ENCODE measurements at regions not wholly inside any gene's neighbourhood (a gene's known extent, or its start where the extent isn't known, plus 50 kb on each side); places are given as distances from the start of the nearest gene placed in this dataset.

DNA sequence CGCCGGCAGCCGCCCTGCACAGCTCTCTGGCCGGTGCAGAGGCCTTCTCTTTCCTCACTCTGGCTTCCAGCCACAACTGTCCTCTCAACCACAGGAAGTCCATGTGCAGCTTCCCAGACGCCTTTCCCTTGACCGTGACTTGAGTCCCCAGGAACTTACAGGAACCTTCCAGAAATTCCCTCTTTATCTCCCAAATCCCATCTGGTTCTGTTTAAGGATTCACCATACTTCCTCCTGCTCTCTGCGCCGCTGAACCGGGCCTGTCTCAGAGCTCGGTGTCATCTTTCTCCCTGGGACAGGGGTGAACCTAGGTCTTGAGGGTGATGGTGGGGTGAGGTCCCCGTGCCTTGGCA lies 65.2 kb upstream of the ZNF469 start:
- H3K27ac ChIP-seq (ENCODE audit: insufficient read depth, low read depth, low read length), result no peak overlapping the region
- no peak for TF ChIP-seq POLR2A (IDR thresholded peaks at IDR 0.05; ENCODE audit: low read depth, low read length)
- DNase-seq (ENCODE audit: low read depth, low spot score), result no peak
- H3K36me3 ChIP-seq (ENCODE audit: control insufficient read depth in 2 of 2, extremely low read depth in 1 of 2, insufficient read depth in 2 of 2, low read length in 2 of 2), result no peaks in the 10 kb centered on the region
- BruUV-seq (replicated peaks), result no TSS peak
- peaks cover 24% of the 10 kb centered on the region for H3K4me1 ChIP-seq (ENCODE audit: control insufficient read depth, extremely low read depth, insufficient read depth, low read length)
- no peaks in the 10 kb centered on the region for H3K79me2 ChIP-seq (ENCODE audit: control insufficient read depth, insufficient read depth, low read length)
- H3K9ac ChIP-seq (replicated peaks; ENCODE audit: extremely low read depth, insufficient read depth, low read length), result no peak overlapping the region
- no peak overlapping the region for H2AFZ ChIP-seq (ENCODE audit: low read depth, low read length)
- ChIA-PET POLR2A (no interaction called here), CTCF (interaction anchor here (1.2 kb wide), 1 partner anchor 30 kb away, joined by 3 read pairs; no protein-coding TSS in a partner anchor)
- dilution Hi-C loops (cut with MboI; ENCODE audit: extremely low pct_ligation_motif_present, low sequenced_read_pairs) (no loop called here), intact Hi-C loops (cut with micrococcal nuclease) (no loop called here)
- H3K9me3 ChIP-seq (replicated peaks; ENCODE audit: control insufficient read depth, insufficient read depth, low read length), result no peaks in the 10 kb centered on the region
- FAIRE-seq, result no peak
- H3K9me1 ChIP-seq (replicated peaks; ENCODE audit: control insufficient read depth, extremely low read depth, insufficient read depth, low read length), result no peaks in the 10 kb centered on the region
- no peaks in the 10 kb centered on the region for H3K27me3 ChIP-seq (ENCODE audit: control insufficient read depth in 2 of 2, insufficient read depth in 2 of 2, low read length in 2 of 2)
- no peak overlapping the region for H3K4me3 ChIP-seq (replicated peaks in 1 of 3; ENCODE audit: insufficient read depth in 1 of 3, low read depth in 1 of 3, low read length in 3 of 3)
- no peaks in the 10 kb centered on the region for H4K20me1 ChIP-seq (replicated peaks; ENCODE audit: control insufficient read depth, extremely low read depth, insufficient read depth, low read length)
- H3K4me2 ChIP-seq (ENCODE audit: insufficient read depth, low read length), result no peak overlapping the region

- FAIRE-seq, result no peak
- Histone ChIP-seq H3K36me3 (ENCODE audit: control insufficient read depth in 2 of 2, extremely low read depth in 1 of 2, insufficient read depth in 2 of 2, low read length in 2 of 2) (no peaks in the 10 kb centered on the region), H3K27ac (ENCODE audit: insufficient read depth, low read depth, low read length) (no peak overlapping the region), H3K4me2 (ENCODE audit: insufficient read depth, low read length) (no peak overlapping the region), H3K9me3 (replicated peaks; ENCODE audit: control insufficient read depth, insufficient read depth, low read length) (no peaks in the 10 kb centered on the region), H3K27me3 (ENCODE audit: control insufficient read depth in 2 of 2, insufficient read depth in 2 of 2, low read length in 2 of 2) (no peaks in the 10 kb centered on the region), H3K9ac (replicated peaks; ENCODE audit: extremely low read depth, insufficient read depth, low read length) (no peak overlapping the region), H4K20me1 (replicated peaks; ENCODE audit: control insufficient read depth, extremely low read depth, insufficient read depth, low read length) (no peaks in the 10 kb centered on the region), H3K4me3 (replicated peaks in 1 of 3; ENCODE audit: insufficient read depth in 1 of 3, low read depth in 1 of 3, low read length in 3 of 3) (no peak overlapping the region), H3K4me1 (ENCODE audit: control insufficient read depth, extremely low read depth, insufficient read depth, low read length) (peaks cover 24% of the 10 kb centered on the region), H3K9me1 (replicated peaks; ENCODE audit: control insufficient read depth, extremely low read depth, insufficient read depth, low read length) (no peaks in the 10 kb centered on the region), H2AFZ (ENCODE audit: low read depth, low read length) (no peak overlapping the region), H3K79me2 (ENCODE audit: control insufficient read depth, insufficient read depth, low read length) (no peaks in the 10 kb centered on the region)
- no peak for DNase-seq (ENCODE audit: low read depth, low spot score)
- TF ChIP-seq FOS (IDR thresholded peaks at IDR 0.05; ENCODE audit: borderline replicate concordance, insufficient read depth, low read length) (no peak), EZH2 (IDR thresholded peaks at IDR 0.05; ENCODE audit: borderline replicate concordance, low read depth, low read length, severe bottlenecking) (no peak)
- ChIA-PET CTCF (interaction anchor here (1.2 kb wide), 1 partner anchor 31 kb away, joined by 3 read pairs; no protein-coding TSS in a partner anchor), POLR2A (no interaction called here)
- intact Hi-C loops (cut with micrococcal nuclease), result no loop called here
- no TSS peak for BruUV-seq (replicated peaks)
- dilution Hi-C loops (cut with MboI; ENCODE audit: extremely low pct_ligation_motif_present, low sequenced_read_pairs), result no loop called here
Observed at GRCh38 chr16:88318051-88318450, 64.7 kb upstream of the ZNF469 start.
